Loucy (cell line): ENCODE measurements at regions not wholly inside any gene's neighbourhood (a gene's known extent, or its start where the extent isn't known, plus 50 kb on each side); places are given as distances from the start of the nearest gene placed in this dataset.

Source experiments
- CTCF ChIP-seq: fragments of 200-600 bp; sonication (generic); conservative IDR thresholded peaks from 2 replicates; pipeline ENCODE4 v1.5.1; 2014; ENCODE audit warnings: mild to moderate bottlenecking, antibody characterized with exemption, low read length
- EZH2phosphoT487 ChIP-seq: fragments of 200-600 bp; IDR thresholded peaks from 2 replicates; pipeline ENCODE4 v1.6.1; 2018; ENCODE audit warnings: antibody characterized with exemption, mild to moderate bottlenecking, moderate library complexity, borderline replicate concordance

- TF ChIP-seq CTCF (no peak), EZH2phosphoT487 (no peak)
Observed at GRCh38 chr6:81084776-81085430, 667.6 kb downstream of the TENT5A start.
